Left ventricle myocardium superior (tissue), 1 donor: ENCODE measurements at regions not wholly inside any gene's neighbourhood (a gene's known extent, or its start where the extent isn't known, plus 50 kb on each side); places are given as distances from the start of the nearest gene placed in this dataset.

ENCODE experiments used
- ATAC-seq: fragments of 200-7000 bp; cut with Tn5 transposase; one replicate; pipeline ENCODE4 v1.9.1; 2020; ENCODE audit warnings: mild to moderate bottlenecking, moderate library complexity
- DNase-seq: peaks from one replicate; pipeline ENCODE4 v3.0.0-alpha.2; 2020
- intact Hi-C: fragments of 100-400 bp; cut with micrococcal nuclease; formaldehyde crosslinking; loops from one replicate; pipeline ENCODE4 v1.11.0; 2022
- donor health status: DM: no; HTN: yes; CAD: no; lungs with severe emphysema.

- no peak for DNase-seq
- ATAC-seq, result no peak
- intact Hi-C loops, result no loop called here
These were observed 197.1 kb downstream of the MED10 start for GRCh38 chr5:6181147-6181729.

- intact Hi-C loops, result no loop called here
- no peak for ATAC-seq
- DNase-seq, result no peak
These were observed 198.0 kb downstream of the MED10 start for GRCh38 chr5:6180231-6180872.

- DNase-seq (no peak), ATAC-seq (no peak)
- intact Hi-C loops, result no loop called here
These were observed 199.4 kb downstream of the MED10 start for GRCh38 chr5:6178846-6179532.

- no peak for ATAC-seq
- intact Hi-C loops, result no loop called here
- no peak for DNase-seq
These were observed 200.4 kb downstream of the MED10 start for GRCh38 chr5:6177926-6178325.

- no peak for DNase-seq
- intact Hi-C loops, result no loop called here
- ATAC-seq, result no peak
These were observed 202.1 kb downstream of the MED10 start for GRCh38 chr5:6176102-6176693.

- DNase-seq, result no peak
- ATAC-seq, result no peak
- intact Hi-C loops, result no loop called here
These were observed 203.0 kb downstream of the MED10 start for GRCh38 chr5:6175172-6175854.

- intact Hi-C loops, result no loop called here
- ATAC-seq, result no peak
- DNase-seq, result no peak
These were observed 208.7 kb downstream of the MED10 start for GRCh38 chr5:6169660-6170059.

- intact Hi-C loops, result no loop called here
- ATAC-seq (no peak), DNase-seq (no peak)
These were observed 211.5 kb downstream of the MED10 start for GRCh38 chr5:6166698-6167394.

GRCh38 chr5:6163913-6164312, 214.4 kb downstream of the MED10 start:
- DNase-seq, result no peak
- intact Hi-C loops, result no loop called here
- ATAC-seq, result no peak

GRCh38 chr5:6162175-6162574, 216.2 kb downstream of the MED10 start:
- intact Hi-C loops, result no loop called here
- DNase-seq, result no peak
- no peak for ATAC-seq

- no peak for DNase-seq
- intact Hi-C loops, result no loop called here
- ATAC-seq, result no peak
These were observed 217.1 kb downstream of the MED10 start for GRCh38 chr5:6161257-6161656.

GRCh38 chr5:6159832-6160430, 218.4 kb downstream of the MED10 start:
- DNase-seq, result no peak
- no peak for ATAC-seq

GRCh38 chr5:6158974-6159831, 219.1 kb downstream of the MED10 start:
- ATAC-seq (no peak), DNase-seq (no peak)
- intact Hi-C loops, result no loop called here

More at GRCh38 chr5:6159832-6160430, 218.4 kb downstream of the MED10 start:
- intact Hi-C loops, result no loop called here

- ATAC-seq (no peak), DNase-seq (no peak)
- intact Hi-C loops, result no loop called here
These were observed 224.1 kb downstream of the MED10 start for GRCh38 chr5:6154216-6154615.

- DNase-seq (no peak), ATAC-seq (no peak)
- intact Hi-C loops, result no loop called here
These were observed 232.1 kb downstream of the MED10 start for GRCh38 chr5:6146271-6146670.

GRCh38 chr5:6145616-6146237, 232.6 kb downstream of the MED10 start:
- intact Hi-C loops, result no loop called here
- DNase-seq (no peak), ATAC-seq (no peak)

GRCh38 chr5:6143523-6143922, 234.8 kb downstream of the MED10 start:
- ATAC-seq (no peak), DNase-seq (no peak)
- intact Hi-C loops, result no loop called here

GRCh38 chr5:6142353-6142752, 236.0 kb downstream of the MED10 start:
- intact Hi-C loops, result no loop called here
- DNase-seq (no peak), ATAC-seq (no peak)
